ENCODE measurements at regions not wholly inside any gene's neighbourhood (a gene's known extent, or its start where the extent isn't known, plus 50 kb on each side); places are given as distances from the start of the nearest gene placed in this dataset.
"Not testable (repeated sequence)": the region's sequence is repeated elsewhere in the genome, so short reads cannot be mapped to it uniquely, and the experiment has no call there.

- no peak for DNase-seq (ENCODE audit: low read depth in 2 of 2)
Measured at GRCh38 chr4:177185151-177185550, 124.5 kb upstream of the NEIL3 start.

- DNase-seq (ENCODE audit: low read depth in 2 of 2): no peak
Measured at GRCh38 chr4:177185579-177185978, 124.1 kb upstream of the NEIL3 start.

- no peak for DNase-seq (ENCODE audit: low read depth in 2 of 2)
Measured at GRCh38 chr4:177187371-177187770, 122.3 kb upstream of the NEIL3 start.

- no peak for DNase-seq (ENCODE audit: low read depth in 2 of 2)
Measured at GRCh38 chr4:177190995-177191580, 118.6 kb upstream of the NEIL3 start.

GRCh38 chr4:177191586-177191985, 118.1 kb upstream of the NEIL3 start:
- DNase-seq (ENCODE audit: low read depth in 2 of 2): no peak

- DNase-seq (ENCODE audit: low read depth in 2 of 2): no peak
Measured at GRCh38 chr4:177191991-177192390, 117.7 kb upstream of the NEIL3 start.

GRCh38 chr4:177193024-177193715, 116.5 kb upstream of the NEIL3 start:
- DNase-seq (ENCODE audit: low read depth in 2 of 2): not testable (repeated sequence)

GRCh38 chr4:177194906-177195305, 114.8 kb upstream of the NEIL3 start:
- DNase-seq (ENCODE audit: low read depth in 2 of 2): no peak

GRCh38 chr4:177196615-177197014, 113.1 kb upstream of the NEIL3 start:
- no peak for DNase-seq (ENCODE audit: low read depth in 2 of 2)

GRCh38 chr4:177201614-177202013, 108.1 kb upstream of the NEIL3 start:
- no peak for DNase-seq (ENCODE audit: low read depth in 2 of 2)

GRCh38 chr4:177204126-177204525, 105.5 kb upstream of the NEIL3 start:
- DNase-seq (ENCODE audit: low read depth in 2 of 2): no peak

GRCh38 chr4:177214935-177215334, 94.7 kb upstream of the NEIL3 start:
- no peak for DNase-seq (ENCODE audit: low read depth in 2 of 2)

GRCh38 chr4:177220376-177220775, 89.3 kb upstream of the NEIL3 start:
- no peak for DNase-seq (ENCODE audit: low read depth in 2 of 2)

- DNase-seq (ENCODE audit: low read depth in 2 of 2): no peak
Measured at GRCh38 chr4:177222781-177223180, 86.9 kb upstream of the NEIL3 start.

- DNase-seq (ENCODE audit: low read depth in 2 of 2): no peak
Measured at GRCh38 chr4:177225605-177226004, 84.1 kb upstream of the NEIL3 start.

- DNase-seq (ENCODE audit: low read depth in 2 of 2): no peak
Measured at GRCh38 chr4:177227636-177228035, 82.0 kb upstream of the NEIL3 start.

GRCh38 chr4:177228599-177228998, 81.1 kb upstream of the NEIL3 start:
- DNase-seq (ENCODE audit: low read depth in 2 of 2): no peak

- no peak for DNase-seq (ENCODE audit: low read depth in 2 of 2)
Measured at GRCh38 chr4:177229331-177229730, 80.3 kb upstream of the NEIL3 start.

GRCh38 chr4:177232473-177232872, 77.2 kb upstream of the NEIL3 start:
- DNase-seq (ENCODE audit: low read depth in 2 of 2): no peak

GRCh38 chr4:177235026-177235425, 74.6 kb upstream of the NEIL3 start:
- DNase-seq (ENCODE audit: low read depth in 2 of 2): no peak

- no peak for DNase-seq (ENCODE audit: low read depth in 2 of 2)
Measured at GRCh38 chr4:177236886-177237285, 72.8 kb upstream of the NEIL3 start.

- DNase-seq (ENCODE audit: low read depth in 2 of 2): no peak
Measured at GRCh38 chr4:177237291-177237690, 72.4 kb upstream of the NEIL3 start.

GRCh38 chr4:177239477-177239876, 70.2 kb upstream of the NEIL3 start:
- DNase-seq (ENCODE audit: low read depth in 2 of 2): no peak

- DNase-seq (ENCODE audit: low read depth in 2 of 2): no peak
Measured at GRCh38 chr4:177239878-177240277, 69.8 kb upstream of the NEIL3 start.

Measured in stimulated activated CD8-positive, alpha-beta memory T cell treated with anti-CD3 and anti-CD28 coated beads, Interleukin-2, amount 100 ng/mL, for 1 hour (primary cell).